ENCODE measurements at regions not wholly inside any gene's neighbourhood (a gene's known extent, or its start where the extent isn't known, plus 50 kb on each side); places are given as distances from the start of the nearest gene placed in this dataset.

GRCh38 chr5:29016067-29016466 is 1977.7 kb upstream of the CDH9 start:
- no peaks in the 10 kb centered on the region for H3K27me3 Mint-ChIP-seq (ENCODE audit: low read depth in 2 of 2)

GRCh38 chr5:29015523-29015922 is 1977.1 kb upstream of the CDH9 start:
- no peak overlapping the region for H3K4me3 Mint-ChIP-seq
- DNase-seq = no peak
- H3K4me1 Mint-ChIP-seq = no peaks in the 10 kb centered on the region
- no peak overlapping the region for H3K27ac ChIP-seq (ENCODE audit: low read length)
- no CpG with 5 or more reads among the region's 2 CpGs for WGBS (ENCODE audit: insufficient coverage)
- TF ChIP-seq CTCF (IDR thresholded peaks at IDR 0.05) = no peak
- H3K36me3 ChIP-seq (ENCODE audit: control insufficient read depth, insufficient read depth, low read length) = no peaks in the 10 kb centered on the region
- no peaks in the 10 kb centered on the region for H3K27me3 ChIP-seq (ENCODE audit: control insufficient read depth, insufficient read depth, low read length)
- H3K9me3 Mint-ChIP-seq = peaks cover 12 to 16% of the 10 kb centered on the region in 2 donors
- no peaks in the 10 kb centered on the region for H3K36me3 Mint-ChIP-seq
- no peak overlapping the region for H3K27ac Mint-ChIP-seq
- no peak for ATAC-seq
- no peaks in the 10 kb centered on the region for H3K4me1 ChIP-seq (ENCODE audit: control insufficient read depth, insufficient read depth, low read length)
- H3K4me3 ChIP-seq (ENCODE audit: low read length) = no peak overlapping the region
- H3K27me3 Mint-ChIP-seq (ENCODE audit: low read depth in 2 of 2) = no peaks in the 10 kb centered on the region
- intact Hi-C loops (cut with micrococcal nuclease) = no loop called here
- H3K9me3 ChIP-seq (ENCODE audit: control insufficient read depth, insufficient read depth, low read length) = peaks cover 4% of the 10 kb centered on the region

More at GRCh38 chr5:29016067-29016466, 1977.7 kb upstream of the CDH9 start:
- WGBS (ENCODE audit: insufficient coverage) = 65% methylated on average over 3 of the region's 4 CpGs
- DNase-seq (no peak), ATAC-seq (no peak)
- H3K4me1 ChIP-seq (ENCODE audit: control insufficient read depth, insufficient read depth, low read length) = no peaks in the 10 kb centered on the region
- no peak overlapping the region for H3K4me3 ChIP-seq (ENCODE audit: low read length)
- peaks cover 12 to 16% of the 10 kb centered on the region in 2 donors for H3K9me3 Mint-ChIP-seq
- intact Hi-C loops (cut with micrococcal nuclease) = no loop called here
- no peaks in the 10 kb centered on the region for H3K4me1 Mint-ChIP-seq
- H3K27ac ChIP-seq (ENCODE audit: low read length) = no peak overlapping the region
- no peaks in the 10 kb centered on the region for H3K36me3 Mint-ChIP-seq
- H3K9me3 ChIP-seq (ENCODE audit: control insufficient read depth, insufficient read depth, low read length) = peaks cover 4% of the 10 kb centered on the region
- no peak overlapping the region for H3K27ac Mint-ChIP-seq
- no peaks in the 10 kb centered on the region for H3K27me3 ChIP-seq (ENCODE audit: control insufficient read depth, insufficient read depth, low read length)
- TF ChIP-seq CTCF (IDR thresholded peaks at IDR 0.05) = no peak
- H3K36me3 ChIP-seq (ENCODE audit: control insufficient read depth, insufficient read depth, low read length) = no peaks in the 10 kb centered on the region
- H3K4me3 Mint-ChIP-seq = no peak overlapping the region

GRCh38 chr5:29005386-29005785 is 1967.0 kb upstream of the CDH9 start:
- Histone ChIP-seq H3K4me1 (ENCODE audit: control insufficient read depth, insufficient read depth, low read length) (no peaks in the 10 kb centered on the region), H3K9me3 (ENCODE audit: control insufficient read depth, insufficient read depth, low read length) (peaks cover 10% of the 10 kb centered on the region), H3K27me3 (ENCODE audit: control insufficient read depth, insufficient read depth, low read length) (no peaks in the 10 kb centered on the region), H3K27ac (ENCODE audit: low read length) (no peak overlapping the region), H3K36me3 (ENCODE audit: control insufficient read depth, insufficient read depth, low read length) (no peaks in the 10 kb centered on the region), H3K4me3 (ENCODE audit: low read length) (no peak overlapping the region)
- no peak overlapping the region for H3K4me3 Mint-ChIP-seq
- H3K9me3 Mint-ChIP-seq = peaks cover 10 to 13% of the 10 kb centered on the region in 2 donors
- 65% methylated on average over 3 of the region's 3 CpGs for WGBS (ENCODE audit: insufficient coverage)
- no peak overlapping the region for H3K27ac Mint-ChIP-seq
- intact Hi-C loops (cut with micrococcal nuclease) = no loop called here
- DNase-seq (no peak), ATAC-seq (no peak)
- no peaks in the 10 kb centered on the region for H3K27me3 Mint-ChIP-seq (ENCODE audit: low read depth in 2 of 2)
- TF ChIP-seq CTCF (IDR thresholded peaks at IDR 0.05) = no peak
- no peaks in the 10 kb centered on the region for H3K4me1 Mint-ChIP-seq
- H3K36me3 Mint-ChIP-seq = no peaks in the 10 kb centered on the region

GRCh38 chr5:29002481-29002880 is 1964.1 kb upstream of the CDH9 start:
- no peak for DNase-seq
- Mint-ChIP-seq H3K4me3 (no peak overlapping the region), H3K27ac (no peak overlapping the region), H3K9me3 (peaks cover 8 to 16% of the 10 kb centered on the region in 2 donors), H3K4me1 (no peaks in the 10 kb centered on the region), H3K27me3 (ENCODE audit: low read depth in 2 of 2) (no peaks in the 10 kb centered on the region), H3K36me3 (no peaks in the 10 kb centered on the region)
- H3K36me3 ChIP-seq (ENCODE audit: control insufficient read depth, insufficient read depth, low read length) = no peaks in the 10 kb centered on the region
- 100% methylated on average over 2 of the region's 6 CpGs for WGBS (ENCODE audit: insufficient coverage)
- TF ChIP-seq CTCF (IDR thresholded peaks at IDR 0.05) = no peak
- no peak overlapping the region for H3K4me3 ChIP-seq (ENCODE audit: low read length)
- no peak overlapping the region for H3K27ac ChIP-seq (ENCODE audit: low read length)
- intact Hi-C loops (cut with micrococcal nuclease) = no loop called here
- H3K4me1 ChIP-seq (ENCODE audit: control insufficient read depth, insufficient read depth, low read length) = no peaks in the 10 kb centered on the region
- no peak for ATAC-seq
- no peaks in the 10 kb centered on the region for H3K27me3 ChIP-seq (ENCODE audit: control insufficient read depth, insufficient read depth, low read length)
- H3K9me3 ChIP-seq (ENCODE audit: control insufficient read depth, insufficient read depth, low read length) = peaks cover 14% of the 10 kb centered on the region
